ENCODE measurements at regions not wholly inside any gene's neighbourhood (a gene's known extent, or its start where the extent isn't known, plus 50 kb on each side); places are given as distances from the start of the nearest gene placed in this dataset.

DNA sequence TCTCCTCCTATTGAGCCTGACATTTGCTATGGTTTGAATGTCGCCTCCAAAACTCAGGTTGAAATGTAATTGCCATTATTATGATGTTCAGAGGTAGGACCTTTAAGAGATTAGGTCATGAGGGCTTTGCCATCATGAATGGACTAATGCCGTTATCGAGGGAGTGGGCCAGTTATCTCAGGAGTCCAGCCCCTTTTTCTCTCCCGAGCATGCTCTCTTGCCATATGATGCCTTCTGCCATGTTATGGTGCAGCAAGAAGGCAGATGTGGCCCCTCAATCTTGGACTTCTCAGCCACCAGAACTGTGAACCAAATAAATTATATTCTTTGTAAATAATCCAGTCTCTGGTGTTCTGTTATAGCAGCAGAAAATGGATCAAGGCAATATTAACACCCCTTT, 323.5 kb downstream of the RRAGC start:
- WGBS, 2 donors: 86 to 87% methylated on average over 4 of the region's 4 CpGs
- ATAC-seq (ENCODE audit: low FRiP score) (no peak), DNase-seq (no peak)
- Histone ChIP-seq H3K36me3 (ENCODE audit: control insufficient read depth in 1 of 2, insufficient read depth in 2 of 2, low read length in 1 of 2) (no peaks in the 10 kb centered on the region), H3K27ac (ENCODE audit: low read depth in 1 of 2, low read length in 2 of 2) (no peak overlapping the region), H3K27me3 (ENCODE audit: control insufficient read depth in 1 of 2, insufficient read depth in 2 of 2, low read length in 1 of 2) (no peaks in the 10 kb centered on the region), H3K4me3 (ENCODE audit: low read length in 2 of 2) (no peak overlapping the region), H3K4me1 (ENCODE audit: control insufficient read depth in 1 of 2, insufficient read depth in 2 of 2, low read length in 2 of 2) (no peaks in the 10 kb centered on the region), H3K9me3 (ENCODE audit: control insufficient read depth, low read length) (no peaks in the 10 kb centered on the region)
- intact Hi-C loops (cut with DNase I): no loop called here

DNA sequence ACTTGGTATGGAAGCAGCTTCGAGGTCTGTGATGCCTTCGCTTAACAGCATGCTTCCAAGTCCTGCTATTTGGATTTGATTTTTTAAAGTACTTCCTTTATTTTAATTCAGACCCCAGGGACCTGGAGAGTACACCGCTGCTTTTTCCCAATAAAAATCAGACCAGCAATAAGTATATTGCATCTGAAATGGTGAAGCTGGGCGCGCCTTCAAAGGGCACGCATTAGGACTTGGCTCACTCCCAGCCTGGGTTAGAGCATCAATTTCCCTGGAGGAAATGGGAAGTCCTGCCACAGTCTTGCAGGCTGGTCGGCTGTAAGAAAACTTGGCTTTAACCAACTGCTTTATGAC, 325.1 kb downstream of the RRAGC start:
- Histone ChIP-seq H3K27me3 (ENCODE audit: control insufficient read depth in 1 of 2, insufficient read depth in 2 of 2, low read length in 1 of 2) (no peaks in the 10 kb centered on the region), H3K4me1 (ENCODE audit: control insufficient read depth in 1 of 2, insufficient read depth in 2 of 2, low read length in 2 of 2) (no peaks in the 10 kb centered on the region), H3K36me3 (ENCODE audit: control insufficient read depth in 1 of 2, insufficient read depth in 2 of 2, low read length in 1 of 2) (no peaks in the 10 kb centered on the region), H3K27ac (ENCODE audit: low read depth in 1 of 2, low read length in 2 of 2) (no peak overlapping the region), H3K9me3 (ENCODE audit: control insufficient read depth, low read length) (no peaks in the 10 kb centered on the region), H3K4me3 (ENCODE audit: low read length in 2 of 2) (no peak overlapping the region)
- DNase-seq (no peak), ATAC-seq (ENCODE audit: low FRiP score) (no peak)
- WGBS, 2 donors: 54 to 59% methylated on average over 7 of the region's 7 CpGs
- intact Hi-C loops (cut with DNase I): no loop called here

DNA sequence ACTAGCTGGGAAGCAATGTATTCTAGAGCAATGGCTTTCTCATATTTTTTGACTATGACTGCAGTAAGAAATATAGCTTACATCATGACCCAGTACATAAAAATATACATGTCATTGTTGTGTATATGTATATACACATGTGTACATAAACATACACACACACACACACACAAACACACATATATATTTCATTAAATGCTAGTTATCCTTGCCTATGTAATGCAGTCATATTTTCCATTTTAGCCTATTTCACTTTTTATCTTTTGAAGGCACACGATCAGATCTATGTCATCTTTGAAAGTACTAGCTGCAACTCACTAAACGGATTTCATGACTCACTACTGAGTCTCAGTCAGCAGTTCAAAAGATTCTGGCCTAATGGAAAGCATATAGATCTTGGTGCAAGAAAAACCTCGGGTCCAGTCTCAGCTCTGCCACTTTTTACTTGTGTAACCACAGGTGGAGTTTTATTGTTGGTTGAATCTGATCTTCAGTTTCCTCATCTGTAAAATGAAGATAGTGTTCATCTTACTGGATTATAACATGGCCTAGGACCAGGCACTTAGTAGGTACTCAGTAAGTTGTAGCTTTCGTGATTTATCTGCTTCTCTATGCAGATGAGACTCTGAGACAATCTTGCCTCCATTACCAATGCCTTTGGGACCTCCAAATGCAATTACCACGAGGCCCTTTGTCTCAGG, 325.6 kb downstream of the RRAGC start:
- Histone ChIP-seq H3K4me1 (ENCODE audit: control insufficient read depth in 1 of 2, insufficient read depth in 2 of 2, low read length in 2 of 2) (no peaks in the 10 kb centered on the region), H3K4me3 (ENCODE audit: low read length in 2 of 2) (no peak overlapping the region), H3K27me3 (ENCODE audit: control insufficient read depth in 1 of 2, insufficient read depth in 2 of 2, low read length in 1 of 2) (no peaks in the 10 kb centered on the region), H3K36me3 (ENCODE audit: control insufficient read depth in 1 of 2, insufficient read depth in 2 of 2, low read length in 1 of 2) (no peaks in the 10 kb centered on the region), H3K27ac (ENCODE audit: low read depth in 1 of 2, low read length in 2 of 2) (no peak overlapping the region), H3K9me3 (ENCODE audit: control insufficient read depth, low read length) (no peaks in the 10 kb centered on the region)
- 56 to 59% methylated on average over 5 of the region's 5 CpGs for WGBS, 2 donors
- intact Hi-C loops (cut with DNase I): no loop called here
- no peak for DNase-seq
- ATAC-seq (ENCODE audit: low FRiP score): no peak

DNA sequence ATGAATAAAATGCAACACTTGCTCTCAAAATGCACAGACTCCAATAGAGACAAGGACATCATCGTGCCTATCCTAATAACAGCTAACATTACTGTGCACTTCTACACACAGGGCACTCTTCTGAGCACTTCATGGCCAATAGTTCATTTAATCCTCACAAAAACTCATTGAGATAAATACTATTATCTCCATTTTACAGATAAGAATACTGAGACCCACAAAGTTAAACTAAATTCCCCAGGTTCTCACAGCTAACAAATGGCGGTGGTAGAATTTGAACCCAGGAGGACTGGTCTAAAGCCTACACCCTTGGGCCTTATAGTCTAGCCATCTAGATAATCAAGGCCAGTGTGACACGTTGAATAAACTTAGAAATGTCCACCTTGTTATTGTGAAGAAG, 328.6 kb downstream of the RRAGC start:
- 93 to 95% methylated on average over 3 of the region's 3 CpGs for WGBS, 2 donors
- Histone ChIP-seq H3K27me3 (ENCODE audit: control insufficient read depth in 1 of 2, insufficient read depth in 2 of 2, low read length in 1 of 2) (peaks cover 0 to 2% of the 10 kb centered on the region in 2 donors), H3K27ac (ENCODE audit: low read depth in 1 of 2, low read length in 2 of 2) (no peak overlapping the region), H3K36me3 (ENCODE audit: control insufficient read depth in 1 of 2, insufficient read depth in 2 of 2, low read length in 1 of 2) (no peaks in the 10 kb centered on the region), H3K4me3 (ENCODE audit: low read length in 2 of 2) (no peak overlapping the region), H3K9me3 (ENCODE audit: control insufficient read depth, low read length) (no peaks in the 10 kb centered on the region), H3K4me1 (ENCODE audit: control insufficient read depth in 1 of 2, insufficient read depth in 2 of 2, low read length in 2 of 2) (no peaks in the 10 kb centered on the region)
- DNase-seq (no peak), ATAC-seq (ENCODE audit: low FRiP score) (no peak)
- intact Hi-C loops (cut with DNase I): no loop called here

DNA sequence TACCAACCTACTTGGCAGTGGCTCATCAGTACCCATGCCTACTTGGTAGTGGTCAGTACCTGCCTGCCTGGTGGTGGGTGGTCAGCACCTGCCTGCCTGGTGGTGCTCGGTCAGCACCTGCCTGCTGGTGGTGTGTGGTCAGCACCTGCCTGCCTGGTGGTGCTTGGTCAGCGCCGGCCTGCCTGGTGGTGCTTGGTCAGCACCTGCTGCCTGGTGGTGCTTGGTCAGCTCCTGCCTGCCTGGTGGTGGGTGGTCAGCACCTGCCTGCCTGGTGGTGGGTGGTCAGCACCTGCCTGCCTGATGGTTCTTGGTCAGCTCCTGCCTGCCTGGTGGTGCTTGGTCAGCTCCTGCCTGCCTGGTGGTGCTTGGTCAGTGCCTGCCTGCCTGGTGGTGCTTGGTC, 329.6 kb downstream of the RRAGC start:
- Histone ChIP-seq H3K4me3 (ENCODE audit: low read length in 2 of 2) (no peak overlapping the region), H3K36me3 (ENCODE audit: control insufficient read depth in 1 of 2, insufficient read depth in 2 of 2, low read length in 1 of 2) (no peaks in the 10 kb centered on the region), H3K9me3 (ENCODE audit: control insufficient read depth, low read length) (no peaks in the 10 kb centered on the region), H3K27ac (ENCODE audit: low read depth in 1 of 2, low read length in 2 of 2) (no peak overlapping the region), H3K27me3 (ENCODE audit: control insufficient read depth in 1 of 2, insufficient read depth in 2 of 2, low read length in 1 of 2) (peaks cover 0 to 2% of the 10 kb centered on the region in 2 donors), H3K4me1 (ENCODE audit: control insufficient read depth in 1 of 2, insufficient read depth in 2 of 2, low read length in 2 of 2) (no peaks in the 10 kb centered on the region)
- no peak for DNase-seq
- 93 to 97% methylated on average over 3 of the region's 3 CpGs for WGBS, 2 donors
- intact Hi-C loops (cut with DNase I): no loop called here
- no peak for ATAC-seq (ENCODE audit: low FRiP score)

DNA sequence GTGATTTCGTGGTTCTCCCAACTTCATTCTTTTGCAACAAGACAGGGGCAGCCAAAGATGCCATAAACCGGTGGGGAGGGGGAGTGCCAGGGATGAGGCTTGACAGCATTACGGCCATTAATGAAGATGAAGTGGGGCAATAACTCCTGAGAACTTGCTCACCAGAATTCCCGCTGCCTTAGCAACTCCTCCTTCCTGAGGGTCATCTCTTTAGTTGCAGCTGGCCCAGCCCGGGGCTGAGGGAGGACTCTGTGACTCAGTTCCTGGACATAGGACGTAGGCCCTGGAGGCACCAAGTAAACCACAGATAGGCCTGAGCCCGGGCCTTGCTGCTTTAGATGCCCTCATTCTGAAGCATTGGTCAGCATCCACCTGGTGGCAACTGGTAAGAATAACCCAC, 330.2 kb downstream of the RRAGC start:
- Histone ChIP-seq H3K4me3 (ENCODE audit: low read length in 2 of 2) (no peak overlapping the region), H3K9me3 (ENCODE audit: control insufficient read depth, low read length) (no peaks in the 10 kb centered on the region), H3K27ac (ENCODE audit: low read depth in 1 of 2, low read length in 2 of 2) (no peak overlapping the region), H3K36me3 (ENCODE audit: control insufficient read depth in 1 of 2, insufficient read depth in 2 of 2, low read length in 1 of 2) (no peaks in the 10 kb centered on the region), H3K4me1 (ENCODE audit: control insufficient read depth in 1 of 2, insufficient read depth in 2 of 2, low read length in 2 of 2) (no peaks in the 10 kb centered on the region), H3K27me3 (ENCODE audit: control insufficient read depth in 1 of 2, insufficient read depth in 2 of 2, low read length in 1 of 2) (peaks cover 0 to 2% of the 10 kb centered on the region in 2 donors)
- DNase-seq (no peak), ATAC-seq (ENCODE audit: low FRiP score) (no peak)
- intact Hi-C loops (cut with DNase I): no loop called here
- WGBS, 2 donors: 27 to 46% methylated on average over 7 of the region's 7 CpGs

DNA sequence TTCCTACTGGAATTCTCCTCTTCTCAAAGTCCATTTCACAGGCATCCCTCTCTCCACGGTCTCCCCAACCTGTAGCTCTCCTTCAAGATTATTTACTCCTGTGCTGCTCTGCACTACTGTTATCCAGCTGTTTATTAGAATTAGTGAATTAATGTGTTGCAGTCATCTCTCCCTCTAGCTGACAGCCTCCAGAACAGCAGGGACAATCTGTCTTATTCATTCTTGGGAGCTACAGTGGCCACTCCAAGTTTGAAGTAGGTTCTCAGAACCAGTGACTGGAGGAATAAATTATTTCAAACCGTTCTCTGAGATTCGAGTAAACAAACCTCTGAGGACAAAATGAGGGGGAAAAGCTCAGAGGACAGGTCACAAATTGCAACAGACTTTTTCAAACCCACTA, 330.9 kb downstream of the RRAGC start:
- Histone ChIP-seq H3K4me3 (ENCODE audit: low read length in 2 of 2) (no peak overlapping the region), H3K27me3 (ENCODE audit: control insufficient read depth in 1 of 2, insufficient read depth in 2 of 2, low read length in 1 of 2) (peaks cover 0 to 3% of the 10 kb centered on the region in 2 donors), H3K27ac (ENCODE audit: low read depth in 1 of 2, low read length in 2 of 2) (no peak overlapping the region), H3K36me3 (ENCODE audit: control insufficient read depth in 1 of 2, insufficient read depth in 2 of 2, low read length in 1 of 2) (no peaks in the 10 kb centered on the region), H3K9me3 (ENCODE audit: control insufficient read depth, low read length) (no peaks in the 10 kb centered on the region), H3K4me1 (ENCODE audit: control insufficient read depth in 1 of 2, insufficient read depth in 2 of 2, low read length in 2 of 2) (no peaks in the 10 kb centered on the region)
- DNase-seq (no peak), ATAC-seq (ENCODE audit: low FRiP score) (no peak)
- intact Hi-C loops (cut with DNase I): no loop called here
- WGBS, 2 donors: 30 to 44% methylated on average over 3 of the region's 3 CpGs

DNA sequence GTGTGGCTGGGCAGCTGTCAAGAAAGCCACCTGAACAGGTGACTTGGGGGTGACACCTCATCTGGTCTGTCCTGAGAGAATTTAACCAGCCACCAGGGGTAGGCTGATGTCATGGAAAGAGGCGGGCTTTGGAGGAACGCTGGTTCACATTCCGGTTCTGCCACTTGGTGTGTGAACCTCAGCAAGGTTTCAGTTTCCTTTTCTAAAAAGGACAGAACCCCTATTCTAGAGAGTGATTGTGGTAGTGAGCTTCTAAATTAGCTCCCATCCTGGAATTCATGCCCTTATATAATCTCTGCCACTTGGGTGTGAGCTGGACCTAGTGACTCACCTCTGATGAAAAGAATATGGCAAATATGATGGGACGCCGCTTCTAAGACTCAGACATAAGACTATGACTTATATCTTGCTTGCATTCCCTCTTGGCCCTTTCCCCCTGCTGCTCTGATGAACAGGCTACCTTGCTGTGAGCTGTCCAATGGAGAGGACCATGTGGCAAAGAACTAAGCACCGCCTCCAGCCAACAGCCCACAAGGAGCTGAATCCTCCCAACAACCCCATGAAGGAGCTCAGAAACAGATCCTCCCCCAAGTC, 332.1 kb downstream of the RRAGC start:
- H3K4me1 ChIP-seq (ENCODE audit: control insufficient read depth in 1 of 2, insufficient read depth in 2 of 2, low read length in 2 of 2): no peaks in the 10 kb centered on the region
- H3K36me3 ChIP-seq (ENCODE audit: control insufficient read depth in 1 of 2, insufficient read depth in 2 of 2, low read length in 1 of 2): no peaks in the 10 kb centered on the region
- H3K27ac ChIP-seq (ENCODE audit: low read depth in 1 of 2, low read length in 2 of 2): no peak overlapping the region
- H3K4me3 ChIP-seq (ENCODE audit: low read length in 2 of 2): no peak overlapping the region
- H3K9me3 ChIP-seq (ENCODE audit: control insufficient read depth, low read length): no peaks in the 10 kb centered on the region
- ATAC-seq (ENCODE audit: low FRiP score) (no peak), DNase-seq (no peak)
- peaks cover 0 to 3% of the 10 kb centered on the region in 2 donors for H3K27me3 ChIP-seq (ENCODE audit: control insufficient read depth in 1 of 2, insufficient read depth in 2 of 2, low read length in 1 of 2)
- WGBS, 2 donors: 57 to 67% methylated on average over 6 of the region's 6 CpGs
- intact Hi-C loops (cut with DNase I): no loop called here

DNA sequence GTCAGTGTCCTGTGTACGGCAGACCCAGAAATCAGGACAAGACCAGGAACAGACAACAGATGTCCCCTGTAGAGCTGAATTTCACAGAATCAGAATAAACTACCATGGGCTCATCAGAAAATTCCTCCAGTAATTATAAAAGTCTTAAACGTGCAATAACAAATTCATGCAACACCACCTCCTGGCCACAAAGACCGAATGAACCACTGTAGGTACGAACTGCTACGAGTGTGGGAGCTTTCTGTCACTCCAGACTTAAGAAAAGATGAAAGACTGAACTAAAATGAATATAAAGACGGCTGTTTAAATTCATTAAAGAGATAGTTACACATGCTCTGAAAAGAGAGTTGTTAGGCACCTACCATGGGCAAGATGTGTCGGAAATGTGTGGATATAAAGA, 333.5 kb downstream of the RRAGC start:
- intact Hi-C loops (cut with DNase I): no loop called here
- no peaks in the 10 kb centered on the region for H3K36me3 ChIP-seq (ENCODE audit: control insufficient read depth in 1 of 2, insufficient read depth in 2 of 2, low read length in 1 of 2)
- H3K27me3 ChIP-seq (ENCODE audit: control insufficient read depth in 1 of 2, insufficient read depth in 2 of 2, low read length in 1 of 2): peaks cover 0 to 3% of the 10 kb centered on the region in 2 donors
- whole genome bisulfite sequencing, 2 donors: 65 to 68% methylated on average over 7 of the region's 7 CpGs
- no peak for ATAC-seq (ENCODE audit: low FRiP score)
- H3K9me3 ChIP-seq (ENCODE audit: control insufficient read depth, low read length): no peaks in the 10 kb centered on the region
- H3K27ac ChIP-seq (ENCODE audit: low read depth in 1 of 2, low read length in 2 of 2): no peak overlapping the region
- no peaks in the 10 kb centered on the region for H3K4me1 ChIP-seq (ENCODE audit: control insufficient read depth in 1 of 2, insufficient read depth in 2 of 2, low read length in 2 of 2)
- DNase-seq: no peak
- H3K4me3 ChIP-seq (ENCODE audit: low read length in 2 of 2): no peak overlapping the region

All from aorta (tissue), 5 donors.